ENCODE measurements at regions not wholly inside any gene's neighbourhood (a gene's known extent, or its start where the extent isn't known, plus 50 kb on each side); places are given as distances from the start of the nearest gene placed in this dataset.

- H3K27ac ChIP-seq = no peak overlapping the region
- H3K27me3 ChIP-seq = no peaks in the 10 kb centered on the region
- TF ChIP-seq POLR2A (IDR thresholded peaks at IDR 0.05) (no peak), POLR2AphosphoS5 (IDR thresholded peaks at IDR 0.05) (no peak), CTCF (IDR thresholded peaks at IDR 0.05) (no peak), EP300 (IDR thresholded peaks at IDR 0.05) (no peak)
- 86 to 96% methylated on average over 1 of the region's 1 CpG for WGBS, 2 donors
- no peak for ATAC-seq (ENCODE audit: low FRiP score in 2 of 2)
- H3K4me3 ChIP-seq = no peak overlapping the region
- no peaks in the 10 kb centered on the region for H3K9me3 ChIP-seq
- peaks cover 0 to 5% (median 0%) of the 10 kb centered on the region in 4 donors for H3K4me1 ChIP-seq
- DNase-seq = no peak
- H3K36me3 ChIP-seq = no peaks in the 10 kb centered on the region
Observed at GRCh38 chr3:159620281-159620680, 368.4 kb upstream of the IL12A start.

- no peak for DNase-seq
- Histone ChIP-seq H3K4me3 (no peak overlapping the region), H3K9me3 (no peaks in the 10 kb centered on the region), H3K27me3 (no peaks in the 10 kb centered on the region), H3K27ac (no peak overlapping the region), H3K4me1 (peaks cover 0 to 5% (median 0%) of the 10 kb centered on the region in 4 donors), H3K36me3 (no peaks in the 10 kb centered on the region)
- no peak for ATAC-seq (ENCODE audit: low FRiP score in 2 of 2)
- 87 to 90% methylated on average over 4 of the region's 4 CpGs for WGBS, 2 donors
- no peak for TF ChIP-seq POLR2A (IDR thresholded peaks at IDR 0.05)
- TF ChIP-seq POLR2AphosphoS5 (IDR thresholded peaks at IDR 0.05) = no peak
- TF ChIP-seq EP300 (IDR thresholded peaks at IDR 0.05) = no peak
- no peak for TF ChIP-seq CTCF (IDR thresholded peaks at IDR 0.05)
Observed at GRCh38 chr3:159620873-159621272, 367.8 kb upstream of the IL12A start.

GRCh38 chr3:159624616-159625015 lies 364.0 kb upstream of the IL12A start:
- Histone ChIP-seq H3K9me3 (no peaks in the 10 kb centered on the region), H3K27me3 (no peaks in the 10 kb centered on the region), H3K4me1 (peaks cover 0 to 8% (median under 1%) of the 10 kb centered on the region in 4 donors), H3K4me3 (no peak overlapping the region), H3K36me3 (no peaks in the 10 kb centered on the region), H3K27ac (no peak overlapping the region)
- WGBS, 2 donors = 89 to 92% methylated on average over 2 of the region's 2 CpGs
- DNase-seq (no peak), ATAC-seq (ENCODE audit: low FRiP score in 2 of 2) (no peak)
- TF ChIP-seq CTCF (IDR thresholded peaks at IDR 0.05) (no peak), POLR2AphosphoS5 (IDR thresholded peaks at IDR 0.05) (no peak), POLR2A (IDR thresholded peaks at IDR 0.05) (no peak), EP300 (IDR thresholded peaks at IDR 0.05) (no peak)

- Histone ChIP-seq H3K9me3 (no peaks in the 10 kb centered on the region), H3K4me1 (peaks cover 0 to 8% (median 0%) of the 10 kb centered on the region in 4 donors), H3K4me3 (no peak overlapping the region), H3K36me3 (no peaks in the 10 kb centered on the region), H3K27ac (no peak overlapping the region), H3K27me3 (no peaks in the 10 kb centered on the region)
- DNase-seq (no peak), ATAC-seq (ENCODE audit: low FRiP score in 2 of 2) (no peak)
- WGBS, 2 donors = 86 to 92% methylated on average over 4 of the region's 4 CpGs
- no peak for TF ChIP-seq POLR2A (IDR thresholded peaks at IDR 0.05)
- TF ChIP-seq EP300 (IDR thresholded peaks at IDR 0.05) = no peak
- no peak for TF ChIP-seq CTCF (IDR thresholded peaks at IDR 0.05)
- TF ChIP-seq POLR2AphosphoS5 (IDR thresholded peaks at IDR 0.05) = no peak
Observed at GRCh38 chr3:159625594-159625993, 363.0 kb upstream of the IL12A start.

GRCh38 chr3:159626598-159626997 lies 362.0 kb upstream of the IL12A start:
- TF ChIP-seq POLR2A (IDR thresholded peaks at IDR 0.05) (no peak), POLR2AphosphoS5 (IDR thresholded peaks at IDR 0.05) (no peak), EP300 (IDR thresholded peaks at IDR 0.05) (no peak), CTCF (IDR thresholded peaks at IDR 0.05) (no peak)
- H3K9me3 ChIP-seq = no peaks in the 10 kb centered on the region
- H3K27me3 ChIP-seq = no peaks in the 10 kb centered on the region
- ATAC-seq (ENCODE audit: low FRiP score in 2 of 2) = no peak
- no peak overlapping the region for H3K27ac ChIP-seq
- H3K4me1 ChIP-seq = peaks cover 0 to 8% (median 1%) of the 10 kb centered on the region in 4 donors
- no peak for DNase-seq
- 54 to 63% methylated on average over 1 of the region's 1 CpG for WGBS, 2 donors
- no peaks in the 10 kb centered on the region for H3K36me3 ChIP-seq
- no peak overlapping the region for H3K4me3 ChIP-seq
